Body of pancreas (tissue), 4 donors: ENCODE measurements at regions not wholly inside any gene's neighbourhood (a gene's known extent, or its start where the extent isn't known, plus 50 kb on each side); places are given as distances from the start of the nearest gene placed in this dataset.

Experiments
- POLR2A ChIP-seq, 3 donors: fragments of 450-650 bp; IDR thresholded peaks; one replicate each; pipeline ENCODE4 v1.6.1; 2016; ENCODE audit warnings: antibody characterized with exemption in 3 of 3, mild to moderate bottlenecking in 2 of 3
- TF ChIP-seq, protein P1 (sequence below), 7 experiments: fragments of 450-650 bp in 4 of 7; fragments of 200-600 bp in 3 of 7; sonication (generic) in 3 of 7; IDR thresholded peaks; one replicate each; pipeline ENCODE4 v1.5.1; 2016 to 2019; ENCODE audit warnings: antibody characterized with exemption in 7 of 7

GRCh38 chr9:118423721-118424120, 719.5 kb downstream of the TLR4 start:
- TF ChIP-seq, protein P1, sequence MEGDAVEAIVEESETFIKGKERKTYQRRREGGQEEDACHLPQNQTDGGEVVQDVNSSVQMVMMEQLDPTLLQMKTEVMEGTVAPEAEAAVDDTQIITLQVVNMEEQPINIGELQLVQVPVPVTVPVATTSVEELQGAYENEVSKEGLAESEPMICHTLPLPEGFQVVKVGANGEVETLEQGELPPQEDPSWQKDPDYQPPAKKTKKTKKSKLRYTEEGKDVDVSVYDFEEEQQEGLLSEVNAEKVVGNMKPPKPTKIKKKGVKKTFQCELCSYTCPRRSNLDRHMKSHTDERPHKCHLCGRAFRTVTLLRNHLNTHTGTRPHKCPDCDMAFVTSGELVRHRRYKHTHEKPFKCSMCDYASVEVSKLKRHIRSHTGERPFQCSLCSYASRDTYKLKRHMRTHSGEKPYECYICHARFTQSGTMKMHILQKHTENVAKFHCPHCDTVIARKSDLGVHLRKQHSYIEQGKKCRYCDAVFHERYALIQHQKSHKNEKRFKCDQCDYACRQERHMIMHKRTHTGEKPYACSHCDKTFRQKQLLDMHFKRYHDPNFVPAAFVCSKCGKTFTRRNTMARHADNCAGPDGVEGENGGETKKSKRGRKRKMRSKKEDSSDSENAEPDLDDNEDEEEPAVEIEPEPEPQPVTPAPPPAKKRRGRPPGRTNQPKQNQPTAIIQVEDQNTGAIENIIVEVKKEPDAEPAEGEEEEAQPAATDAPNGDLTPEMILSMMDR (IDR thresholded peaks at IDR 0.05): no peak
- no peak for TF ChIP-seq POLR2A (IDR thresholded peaks at IDR 0.05)
